Kidney capillary endothelial cell (primary cell): ENCODE measurements at regions not wholly inside any gene's neighbourhood (a gene's known extent, or its start where the extent isn't known, plus 50 kb on each side); places are given as distances from the start of the nearest gene placed in this dataset.
"Not testable (repeated sequence)": the region's sequence is repeated elsewhere in the genome, so short reads cannot be mapped to it uniquely, and the experiment has no call there.

Experiments used
- DNase-seq: peaks from one replicate; pipeline ENCODE4 v3.0.0-alpha.2; 2018; ENCODE audit warnings: low spot score

- DNase-seq = no peak
Observed at GRCh38 chr18:70826571-70826970, 537.7 kb downstream of the SOCS6 start.

- no peak for DNase-seq
Observed at GRCh38 chr18:70822691-70823090, 533.8 kb downstream of the SOCS6 start.

GRCh38 chr18:70822117-70822516 is 533.3 kb downstream of the SOCS6 start:
- no peak for DNase-seq

GRCh38 chr18:70808481-70809056 is 519.7 kb downstream of the SOCS6 start:
- no peak for DNase-seq

- peak; percentile 48 for DNase-seq
Observed at GRCh38 chr18:70781860-70782453, 493.1 kb downstream of the SOCS6 start.

GRCh38 chr18:70766254-70766653 is 477.4 kb downstream of the SOCS6 start:
- not testable (repeated sequence) for DNase-seq

GRCh38 chr18:70762812-70763211 is 474.0 kb downstream of the SOCS6 start:
- DNase-seq = no peak

GRCh38 chr18:70758780-70759179 is 469.9 kb downstream of the SOCS6 start:
- no peak for DNase-seq

- DNase-seq = no peak
Observed at GRCh38 chr18:70754486-70754885, 465.6 kb downstream of the SOCS6 start.

GRCh38 chr18:70732916-70733315 is 444.1 kb downstream of the SOCS6 start:
- no peak for DNase-seq

- DNase-seq = no peak
Observed at GRCh38 chr18:70732188-70732587, 443.3 kb downstream of the SOCS6 start.

- DNase-seq = no peak
Observed at GRCh38 chr18:70720607-70721006, 431.8 kb downstream of the SOCS6 start.

- DNase-seq = no peak
Observed at GRCh38 chr18:70709720-70710119, 420.9 kb downstream of the SOCS6 start.

- DNase-seq = no peak
Observed at GRCh38 chr18:70709144-70709543, 420.3 kb downstream of the SOCS6 start.

- DNase-seq = no peak
Observed at GRCh38 chr18:70705831-70706416, 417.1 kb downstream of the SOCS6 start.

GRCh38 chr18:70700496-70700895 is 411.7 kb downstream of the SOCS6 start:
- DNase-seq = no peak

GRCh38 chr18:70698574-70698973 is 409.7 kb downstream of the SOCS6 start:
- no peak for DNase-seq

- no peak for DNase-seq
Observed at GRCh38 chr18:70693246-70693645, 404.4 kb downstream of the SOCS6 start.

GRCh38 chr18:70689765-70690164 is 400.9 kb downstream of the SOCS6 start:
- DNase-seq = not testable (repeated sequence)

GRCh38 chr18:70688286-70688685 is 399.4 kb downstream of the SOCS6 start:
- DNase-seq = no peak

GRCh38 chr18:70684821-70685220 is 396.0 kb downstream of the SOCS6 start:
- no peak for DNase-seq

- DNase-seq = no peak
Observed at GRCh38 chr18:70683263-70683662, 394.4 kb downstream of the SOCS6 start.

- no peak for DNase-seq
Observed at GRCh38 chr18:70674896-70675295, 386.1 kb downstream of the SOCS6 start.

GRCh38 chr18:70673831-70674230 is 385.0 kb downstream of the SOCS6 start:
- DNase-seq = no peak
